ENCODE measurements at regions not wholly inside any gene's neighbourhood (a gene's known extent, or its start where the extent isn't known, plus 50 kb on each side); places are given as distances from the start of the nearest gene placed in this dataset.

DNA sequence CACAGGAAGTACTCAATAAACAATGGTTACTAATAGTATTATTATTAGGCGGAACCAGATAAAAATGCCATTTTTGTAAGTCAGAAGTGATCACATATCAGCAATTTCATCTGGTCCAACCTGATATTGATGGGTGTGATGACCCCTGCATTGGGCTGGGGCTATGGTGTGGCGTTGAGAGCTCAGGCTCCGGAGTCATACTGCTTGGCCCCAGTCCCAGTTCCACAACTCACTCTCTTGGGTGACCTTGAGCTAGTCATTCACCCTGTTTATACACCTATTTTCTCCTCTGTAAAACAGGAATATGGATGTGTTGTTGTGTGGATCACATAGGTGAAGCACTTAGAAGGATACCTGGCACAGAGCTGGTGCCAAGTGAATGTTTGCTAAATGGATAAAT is 229.4 kb upstream of the POU3F1 start:
- no peak for DNase-seq

DNA sequence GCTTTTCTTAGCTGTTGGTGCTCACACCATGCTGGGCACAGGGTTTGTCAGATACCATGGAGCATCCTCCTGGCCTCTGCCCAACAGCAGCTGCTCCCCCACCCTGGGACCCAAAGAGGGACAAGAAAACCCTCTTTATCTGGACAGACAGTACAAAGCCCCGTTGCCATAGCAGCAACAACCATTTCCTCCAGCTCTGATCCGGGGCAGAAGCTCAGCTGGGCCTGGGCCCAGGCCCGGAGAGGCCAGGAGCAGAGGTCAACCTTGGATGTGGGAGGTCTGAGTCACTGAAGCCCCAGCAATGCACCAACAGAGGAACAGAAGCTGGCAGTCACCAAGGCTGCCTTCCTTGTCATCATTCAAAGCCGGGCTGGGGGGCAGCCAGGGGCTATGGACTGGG is 228.4 kb upstream of the POU3F1 start:
- no peak for DNase-seq

- DNase-seq, result no peak
These were observed 226.7 kb upstream of the POU3F1 start for GRCh38 chr1:38273196-38273804.

DNA sequence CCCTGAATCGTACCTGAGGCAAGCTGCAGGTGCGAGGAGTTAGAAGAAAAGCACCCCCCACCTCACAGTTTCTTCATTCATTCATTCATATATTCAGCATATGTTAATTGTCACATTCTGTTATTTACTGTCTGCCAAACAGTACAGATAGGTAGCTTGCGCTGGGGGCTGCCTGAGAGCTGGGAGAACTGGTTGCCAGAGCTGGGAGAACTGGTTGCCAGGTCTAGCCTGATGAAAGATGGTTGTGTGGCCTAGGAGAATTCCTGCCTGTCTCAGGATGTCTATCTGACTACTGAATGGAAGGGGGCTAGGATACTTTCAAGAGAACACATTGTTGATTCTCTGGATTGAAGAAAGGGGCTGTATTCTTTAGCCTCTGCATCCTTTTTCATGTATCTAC is 225.9 kb upstream of the POU3F1 start:
- DNase-seq, result no peak

DNA sequence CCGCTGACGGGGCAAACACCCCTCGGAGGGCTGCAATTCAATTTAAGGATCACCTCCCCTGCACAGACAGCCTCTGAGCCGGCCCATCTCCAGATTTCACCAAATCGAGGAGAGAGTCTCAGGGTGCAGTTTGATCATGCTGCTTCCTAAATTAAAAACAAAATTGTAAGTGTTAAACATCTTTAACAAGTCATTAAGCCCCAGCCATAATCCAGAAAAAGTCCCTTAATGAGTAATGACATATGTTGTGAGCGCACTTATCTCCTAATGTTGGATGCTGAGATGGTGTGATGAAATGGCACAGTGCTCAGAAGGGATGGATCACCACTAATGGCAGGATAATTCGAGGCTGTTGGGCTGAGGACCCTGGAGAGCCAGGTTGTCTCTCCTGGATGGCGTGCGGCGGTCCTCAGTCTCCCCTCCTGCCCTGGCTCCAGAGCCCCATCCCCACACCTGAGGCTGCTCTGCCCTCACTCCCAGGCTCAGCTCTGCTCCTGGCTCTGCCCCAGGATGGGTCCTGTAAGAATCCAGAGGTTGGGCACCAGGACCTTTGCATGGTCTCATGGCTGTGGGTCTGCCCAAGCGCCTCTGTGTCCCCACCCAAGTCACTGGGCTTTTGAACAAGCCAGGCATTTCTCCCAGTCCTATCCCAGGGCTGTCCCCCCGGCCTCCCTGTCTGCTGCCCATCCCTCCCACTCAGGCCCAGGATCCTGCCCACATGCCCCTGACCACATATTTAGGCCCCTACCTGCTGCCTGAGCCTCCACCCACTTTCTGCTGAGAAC is 224.4 kb upstream of the POU3F1 start:
- DNase-seq, result no peak

DNA sequence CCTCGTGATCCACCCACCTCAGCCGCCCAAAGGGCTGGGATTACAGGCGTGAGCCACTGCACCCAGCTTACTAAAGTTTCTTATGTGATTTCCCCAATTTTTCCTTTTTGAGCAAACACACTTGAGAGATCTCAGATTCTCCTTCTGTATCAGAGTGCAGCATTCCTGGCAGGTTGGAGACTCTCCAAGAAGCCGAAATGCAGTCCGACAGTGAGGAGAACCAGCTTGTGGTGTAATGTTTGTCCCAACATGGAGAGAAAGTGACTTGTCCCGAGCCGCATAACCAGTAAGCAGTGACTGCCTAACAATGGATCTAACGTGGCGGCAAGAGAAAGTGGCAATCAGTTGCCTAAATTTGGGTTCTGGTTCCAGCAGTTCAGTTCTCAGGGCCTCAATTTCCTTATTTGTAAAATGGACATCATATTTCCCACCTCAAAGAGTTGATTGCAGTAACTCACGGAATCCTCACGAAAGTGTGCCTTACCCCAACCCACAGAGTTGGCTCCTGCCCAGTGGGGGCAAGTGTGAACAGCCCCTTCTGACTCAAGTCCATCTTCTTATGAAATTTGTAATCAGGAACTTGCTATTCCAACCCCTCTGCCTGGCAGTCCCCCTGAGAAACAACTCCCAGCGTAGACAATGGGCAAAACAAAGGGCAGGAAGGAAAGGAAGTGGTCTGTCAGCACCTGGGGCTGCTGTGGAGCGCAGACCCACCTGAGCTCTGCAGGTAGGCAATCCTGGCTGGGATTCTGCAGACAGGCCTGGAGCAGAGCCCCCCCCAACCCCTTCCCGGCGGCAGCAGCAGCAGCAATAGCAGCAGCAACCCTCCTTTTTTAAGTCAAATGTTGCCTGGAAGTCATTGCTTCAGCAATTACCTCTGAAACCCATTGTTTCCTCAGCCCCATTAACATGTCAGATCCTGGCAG is 223.6 kb upstream of the POU3F1 start:
- DNase-seq, result no peak

DNA sequence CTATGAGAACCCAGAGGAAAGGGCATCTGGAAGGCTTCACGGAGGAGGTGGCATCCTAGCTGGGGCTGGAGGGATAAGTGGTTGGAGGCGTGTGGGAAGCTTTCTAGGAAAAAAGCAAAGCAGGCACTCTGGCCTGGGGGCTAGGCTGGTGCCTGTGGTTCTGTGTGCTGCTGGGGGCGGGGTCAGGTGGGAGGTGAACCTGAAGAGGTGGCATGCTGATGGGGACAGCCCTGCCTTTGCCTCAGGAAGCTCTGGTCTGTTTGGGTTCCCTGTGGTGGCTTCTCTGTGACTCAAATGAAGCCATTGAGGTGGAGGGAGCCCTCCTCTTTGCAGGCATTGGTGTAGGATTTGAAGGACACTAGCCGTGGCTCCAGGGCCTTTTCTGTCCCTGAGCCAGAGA is 221.6 kb upstream of the POU3F1 start:
- DNase-seq, result no peak

DNA sequence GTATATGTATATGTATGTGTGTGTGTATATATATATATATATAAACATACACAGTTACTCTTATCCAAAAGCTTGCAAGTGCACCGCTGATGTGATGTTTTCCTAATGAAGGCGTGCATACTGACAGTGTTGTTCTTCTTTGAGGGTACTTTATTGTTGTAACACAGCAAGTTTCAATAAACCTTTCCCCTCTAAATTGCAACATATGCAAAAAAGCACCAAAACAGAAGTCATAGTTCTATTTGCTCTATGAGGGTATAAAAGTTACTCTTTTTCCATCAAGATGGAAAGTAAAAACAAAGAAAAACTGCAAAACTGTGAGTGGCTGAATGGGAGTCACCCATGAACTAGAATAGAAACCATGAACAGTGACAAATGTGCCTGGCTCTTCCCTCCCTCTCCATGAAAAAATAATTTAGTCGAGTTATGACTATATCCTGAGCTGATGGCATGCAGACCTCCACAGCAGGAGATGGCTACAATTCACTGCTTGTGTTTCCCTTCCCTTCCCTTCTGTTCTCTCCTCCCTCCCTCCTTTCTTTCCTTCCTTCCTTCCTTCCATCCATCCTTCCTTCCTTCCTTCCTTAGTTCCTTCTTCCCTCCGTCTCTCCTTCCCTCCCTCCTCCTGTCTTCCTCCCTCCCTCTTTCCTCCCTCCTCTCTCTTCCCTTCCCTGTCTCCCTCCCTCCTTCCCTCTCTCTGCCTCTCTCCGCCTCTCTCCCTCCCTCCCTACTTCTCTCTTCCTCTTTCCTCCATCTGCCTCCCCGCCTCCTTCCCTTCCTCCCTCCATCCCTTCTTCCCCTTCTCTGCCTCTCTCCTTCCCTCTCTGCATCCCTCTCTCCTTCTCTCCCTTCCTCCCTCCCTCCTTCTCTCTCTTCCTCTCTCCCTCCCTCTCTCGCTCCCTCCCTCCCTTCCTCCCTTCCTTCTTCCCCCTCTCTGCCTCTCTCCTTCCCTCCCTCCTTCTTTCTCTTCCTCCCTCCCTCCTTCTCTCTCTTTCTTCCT is 220.7 kb upstream of the POU3F1 start:
- DNase-seq, result no peak

DNA sequence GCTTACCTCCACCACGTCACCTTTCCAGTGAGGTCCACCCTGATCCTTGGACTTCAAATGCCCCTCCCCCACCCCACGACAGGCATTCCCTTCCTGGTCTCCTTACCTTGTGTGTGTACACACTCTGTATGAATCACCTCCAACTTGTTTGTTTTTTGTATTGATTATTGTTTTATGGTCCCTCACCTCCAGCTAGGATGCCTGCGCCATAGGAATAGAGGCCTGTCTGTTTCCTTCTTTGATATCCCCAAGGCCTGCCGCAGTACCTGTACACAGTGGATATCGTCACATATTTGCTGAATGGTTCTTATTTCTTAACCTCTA is 219.6 kb upstream of the POU3F1 start:
- no peak for DNase-seq

- DNase-seq, result no peak
These were observed 219.0 kb upstream of the POU3F1 start for GRCh38 chr1:38265293-38266196.

- no peak for DNase-seq
These were observed 216.8 kb upstream of the POU3F1 start for GRCh38 chr1:38263438-38263837.

DNA sequence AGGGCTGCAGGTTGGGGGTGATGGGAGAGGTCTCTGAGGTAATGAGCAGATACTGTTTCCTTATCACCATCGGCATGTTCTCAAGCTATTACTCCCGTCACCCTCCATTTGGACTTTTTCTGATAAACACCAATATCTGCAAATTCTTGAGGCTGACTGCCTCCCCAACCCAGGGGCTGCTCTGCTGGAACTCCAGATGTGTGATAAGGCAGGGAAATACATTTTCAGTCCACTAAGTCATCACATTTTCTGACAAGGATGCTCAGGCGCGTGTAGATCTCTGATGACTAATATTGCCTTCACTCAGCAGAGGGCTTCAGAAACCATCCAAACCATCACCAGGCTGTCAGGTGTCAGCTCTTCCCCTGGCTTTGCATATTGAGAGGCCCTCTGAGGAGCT is 215.0 kb upstream of the POU3F1 start:
- DNase-seq, result no peak

DNA sequence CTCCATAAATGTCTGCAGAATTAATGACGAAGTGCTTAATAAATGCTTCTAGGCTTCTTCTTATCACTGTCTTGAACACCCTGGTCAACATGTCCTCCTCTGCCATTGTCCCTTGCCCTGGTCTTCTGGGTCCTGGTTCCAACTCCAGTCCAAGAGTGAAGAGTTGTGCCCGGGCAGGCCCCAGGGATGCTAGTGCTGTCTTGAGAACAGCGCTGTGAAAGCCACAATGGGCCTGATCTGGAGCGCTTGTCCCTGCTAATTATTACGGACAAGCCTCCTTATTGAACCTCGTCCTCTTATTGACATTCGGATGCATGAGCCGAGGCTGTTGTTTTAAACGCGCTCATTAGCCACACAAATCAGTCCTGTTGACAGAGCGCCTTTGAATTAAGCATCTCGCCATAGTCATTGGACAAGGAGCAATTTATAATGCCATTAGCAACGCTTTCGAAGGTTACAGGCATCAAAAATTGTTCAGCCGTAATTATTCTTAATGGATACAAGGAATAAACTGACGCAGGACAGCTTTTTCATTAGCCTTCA is 211.6 kb upstream of the POU3F1 start:
- DNase-seq, result no peak

- DNase-seq, result no peak
These were observed 210.8 kb upstream of the POU3F1 start for GRCh38 chr1:38257374-38257773.

DNA sequence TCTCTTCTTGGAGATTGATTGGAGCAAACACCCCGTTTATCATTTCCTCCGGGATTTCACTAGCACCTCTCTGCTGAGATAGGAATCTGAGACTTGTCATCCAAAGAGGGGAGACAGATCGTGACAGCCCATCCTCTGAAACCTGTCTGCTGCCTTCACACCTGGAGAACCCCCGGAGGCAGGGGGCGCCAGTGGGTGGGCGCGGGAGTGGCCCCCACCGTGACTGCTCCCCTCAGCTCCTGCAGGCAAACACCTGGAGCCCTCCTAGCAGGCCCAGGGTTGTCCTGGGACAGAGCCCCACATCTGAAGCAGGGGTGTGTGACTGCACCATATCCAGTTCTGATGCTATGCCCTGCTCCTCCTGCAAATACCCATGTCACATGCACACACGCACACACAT is 209.5 kb upstream of the POU3F1 start:
- no peak for DNase-seq

DNA sequence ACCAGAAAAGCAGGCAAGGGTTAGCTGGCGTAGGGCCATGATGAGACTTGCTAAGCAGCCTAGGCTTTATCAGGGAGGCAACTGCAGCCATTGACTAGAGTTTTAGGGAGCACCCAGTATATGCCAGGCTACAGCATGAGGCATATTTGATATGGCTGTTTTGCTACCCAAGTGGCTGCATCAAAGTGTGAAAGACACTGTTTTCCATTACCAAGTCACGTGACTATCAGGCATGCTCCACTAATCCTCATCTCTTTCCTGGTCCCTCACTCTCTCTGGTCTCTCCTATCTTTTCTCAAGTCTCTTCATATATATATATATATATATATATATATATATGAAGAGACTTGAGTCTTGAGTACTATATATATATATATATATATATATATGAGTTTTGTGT is 206.7 kb upstream of the POU3F1 start:
- DNase-seq, result no peak

- no peak for DNase-seq
These were observed 203.8 kb upstream of the POU3F1 start for GRCh38 chr1:38250356-38250755.

DNA sequence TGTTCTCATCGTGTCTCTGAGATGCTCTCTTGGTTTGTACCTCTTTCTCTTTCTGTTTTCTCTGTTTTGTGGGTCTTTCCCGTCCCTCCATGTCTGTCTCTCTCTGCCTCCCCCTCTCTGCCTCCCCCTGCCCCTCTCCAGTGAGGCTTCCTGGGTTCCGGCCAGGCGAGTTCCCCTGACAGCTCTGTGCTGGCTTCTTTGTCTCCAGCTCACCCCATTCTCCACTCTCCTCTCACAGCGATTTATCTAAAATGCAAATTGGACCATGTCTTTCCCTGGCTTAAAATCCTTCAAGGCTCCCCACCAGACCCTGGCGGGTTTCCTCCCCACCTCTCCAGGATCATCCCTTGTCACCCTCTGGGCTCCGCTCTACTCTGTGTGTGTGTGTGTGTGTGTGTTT is 202.4 kb upstream of the POU3F1 start:
- DNase-seq, result no peak

- DNase-seq, result no peak
These were observed 200.7 kb upstream of the POU3F1 start for GRCh38 chr1:38246955-38247952.
